RWPE1 (cell line): ENCODE measurements at regions not wholly inside any gene's neighbourhood (a gene's known extent, or its start where the extent isn't known, plus 50 kb on each side); places are given as distances from the start of the nearest gene placed in this dataset.
"Not testable (repeated sequence)": the region's sequence is repeated elsewhere in the genome, so short reads cannot be mapped to it uniquely, and the experiment has no call there.

Experiments
- CTCF ChIA-PET: fragments of 350-600 bp; sonication (Branson Sonifier 250); formaldehyde crosslinking; extraction: SDS; loops from one replicate; lab custom pipeline; 2021; lab: Yijun Ruan, JAX
- POLR2A ChIA-PET: fragments of 400-600 bp; formaldehyde crosslinking; extraction: SDS; loops from one replicate; lab custom pipeline; 2020; ENCODE audit warnings: antibody characterized with exemption; ENCODE audit not compliant: low non-redundant PET; lab: Yijun Ruan, JAX
- DNase-seq: peaks from one replicate; pipeline ENCODE4 v3.0.0; 2012; ENCODE audit warnings: low spot score
- H3K27ac ChIP-seq: fragments of 450-650 bp; 2 replicates; pipeline ENCODE4 v1.5.1; 2017
- TF ChIP-seq, protein P1 (sequence below): fragments of 450-650 bp; conservative IDR thresholded peaks from 2 replicates; pipeline ENCODE4 v1.5.1; 2017; ENCODE audit warnings: low read depth, mild to moderate bottlenecking

DNA sequence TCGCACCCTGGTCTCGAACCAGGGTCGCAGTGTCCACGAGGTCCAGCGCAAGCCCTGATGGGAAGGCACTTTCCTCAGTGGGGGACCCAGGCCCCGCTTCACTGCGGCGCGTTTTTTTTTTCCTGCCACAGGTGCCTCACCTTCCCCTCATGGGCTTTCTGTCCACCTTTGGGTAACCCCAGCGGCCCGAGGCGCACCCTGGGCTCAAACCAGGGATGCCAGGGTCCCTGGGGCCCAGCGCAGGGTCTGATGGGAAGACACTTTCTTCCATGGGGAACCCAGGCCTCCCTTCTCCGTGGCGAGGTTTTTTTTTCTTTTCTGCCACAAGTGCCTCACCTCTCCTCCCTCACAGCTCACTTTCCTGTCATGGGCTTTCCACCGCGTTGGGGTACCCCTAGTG is 1269.9 kb downstream of the FOXD4L5 start:
- CTCF ChIA-PET, result no interaction called here
- DNase-seq, result no peak
- H3K27ac ChIP-seq, result no peak overlapping the region
- TF ChIP-seq, protein P1, sequence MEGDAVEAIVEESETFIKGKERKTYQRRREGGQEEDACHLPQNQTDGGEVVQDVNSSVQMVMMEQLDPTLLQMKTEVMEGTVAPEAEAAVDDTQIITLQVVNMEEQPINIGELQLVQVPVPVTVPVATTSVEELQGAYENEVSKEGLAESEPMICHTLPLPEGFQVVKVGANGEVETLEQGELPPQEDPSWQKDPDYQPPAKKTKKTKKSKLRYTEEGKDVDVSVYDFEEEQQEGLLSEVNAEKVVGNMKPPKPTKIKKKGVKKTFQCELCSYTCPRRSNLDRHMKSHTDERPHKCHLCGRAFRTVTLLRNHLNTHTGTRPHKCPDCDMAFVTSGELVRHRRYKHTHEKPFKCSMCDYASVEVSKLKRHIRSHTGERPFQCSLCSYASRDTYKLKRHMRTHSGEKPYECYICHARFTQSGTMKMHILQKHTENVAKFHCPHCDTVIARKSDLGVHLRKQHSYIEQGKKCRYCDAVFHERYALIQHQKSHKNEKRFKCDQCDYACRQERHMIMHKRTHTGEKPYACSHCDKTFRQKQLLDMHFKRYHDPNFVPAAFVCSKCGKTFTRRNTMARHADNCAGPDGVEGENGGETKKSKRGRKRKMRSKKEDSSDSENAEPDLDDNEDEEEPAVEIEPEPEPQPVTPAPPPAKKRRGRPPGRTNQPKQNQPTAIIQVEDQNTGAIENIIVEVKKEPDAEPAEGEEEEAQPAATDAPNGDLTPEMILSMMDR, result no peak
- POLR2A ChIA-PET, result no interaction called here

GRCh38 chr9:64014386-64015091 is 1270.5 kb downstream of the FOXD4L5 start:
- DNase-seq, CTCF ChIA-PET, H3K27ac ChIP-seq, POLR2A ChIA-PET: not testable (repeated sequence)

DNA sequence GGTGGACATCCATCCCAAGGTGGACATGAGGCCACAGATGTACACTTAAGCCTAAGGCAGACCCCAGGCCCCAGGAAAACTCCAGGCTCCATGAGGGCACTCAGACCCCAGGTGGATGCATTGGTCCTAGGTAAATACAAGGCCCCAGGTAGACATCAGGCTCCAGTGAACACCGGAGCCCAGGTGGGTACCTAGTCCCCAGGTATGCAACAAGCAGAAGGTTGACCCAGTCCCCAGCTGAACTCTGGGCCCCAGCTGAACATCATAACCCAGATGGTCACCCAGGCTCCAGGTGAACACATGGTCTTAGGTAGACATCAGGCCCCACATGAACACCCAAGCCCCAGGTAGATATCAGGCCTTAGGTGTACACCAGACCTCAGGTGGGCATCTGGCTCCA is 1271.9 kb downstream of the FOXD4L5 start:
- POLR2A ChIA-PET, H3K27ac ChIP-seq, CTCF ChIA-PET: not testable (repeated sequence)

GRCh38 chr9:64012014-64012413 is 1273.0 kb downstream of the FOXD4L5 start:
- POLR2A ChIA-PET, DNase-seq, CTCF ChIA-PET, H3K27ac ChIP-seq: not testable (repeated sequence)

More for the DNA sequence above, 1271.9 kb downstream of the FOXD4L5 start:
- DNase-seq, result not testable (repeated sequence)

DNA sequence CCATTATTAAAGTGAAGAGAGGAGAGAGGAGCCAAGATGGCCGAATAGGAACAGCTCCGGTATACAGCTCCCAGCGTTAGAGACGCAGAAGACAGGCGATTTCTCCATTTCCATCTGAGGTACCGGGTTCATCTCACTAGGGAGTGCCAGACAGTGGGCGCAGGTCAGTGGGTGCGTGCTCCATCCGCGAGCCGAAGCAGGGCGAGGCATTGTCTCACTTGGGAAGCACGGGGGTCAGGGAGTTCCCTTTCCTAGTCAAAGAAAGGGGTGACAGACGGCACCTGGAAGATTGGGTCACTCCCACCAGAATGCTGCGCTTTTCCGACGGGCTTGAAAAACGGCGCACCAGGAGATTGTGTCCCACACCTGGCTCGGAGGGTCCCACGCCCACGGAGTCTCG is 1305.3 kb downstream of the FOXD4L5 start:
- POLR2A ChIA-PET, H3K27ac ChIP-seq, CTCF ChIA-PET, DNase-seq: not testable (repeated sequence)
